ENCODE measurements at regions not wholly inside any gene's neighbourhood (a gene's known extent, or its start where the extent isn't known, plus 50 kb on each side); places are given as distances from the start of the nearest gene placed in this dataset.
A peak's percentile ranks its signal among the peaks of the same experiment; 100 is the strongest.

GRCh38 chr20:24761220-24762065 lies 187.6 kb upstream of the CST7 start:
- Mint-ChIP-seq H3K4me3 (peak overlapping the region in 1 of 8 donors; percentile 21), H3K27me3 (peaks cover 8 to 15% (median 9%) of the 10 kb centered on the region in 3 donors), H3K27ac (no peak overlapping the region), H3K36me3 (no peaks in the 10 kb centered on the region), H3K9me3 (peaks cover 0 to 13% (median 8%) of the 10 kb centered on the region in 7 donors), H3K4me1 (peaks cover 17 to 30% (median 26%) of the 10 kb centered on the region in 3 donors)
- no peak for ATAC-seq (ENCODE audit: low read depth in 2 of 2)
- DNase-seq: no peak

GRCh38 chr20:24762371-24762770 lies 186.7 kb upstream of the CST7 start:
- Mint-ChIP-seq H3K36me3 (no peaks in the 10 kb centered on the region), H3K4me1 (peaks cover 18 to 33% (median 31%) of the 10 kb centered on the region in 3 donors), H3K27me3 (peaks cover 8 to 15% (median 9%) of the 10 kb centered on the region in 3 donors), H3K9me3 (peaks cover 0 to 13% (median 8%) of the 10 kb centered on the region in 7 donors), H3K4me3 (no peak overlapping the region), H3K27ac (peak overlapping the region in 1 of 6 donors; percentile 52)
- no peak for ATAC-seq (ENCODE audit: low read depth in 2 of 2)
- DNase-seq: no peak

GRCh38 chr20:24762791-24763350 lies 186.2 kb upstream of the CST7 start:
- no peak for ATAC-seq (ENCODE audit: low read depth in 2 of 2)
- Mint-ChIP-seq H3K36me3 (no peaks in the 10 kb centered on the region), H3K27me3 (peaks cover 8 to 15% (median 9%) of the 10 kb centered on the region in 3 donors), H3K9me3 (peaks cover 0 to 13% (median 8%) of the 10 kb centered on the region in 7 donors), H3K4me1 (peaks cover 18 to 36% (median 31%) of the 10 kb centered on the region in 3 donors), H3K4me3 (peak overlapping the region in 3 of 8 donors; percentile 24 to 66 (median 53)), H3K27ac (peak overlapping the region in 1 of 6 donors; percentile 68)
- DNase-seq: no peak

GRCh38 chr20:24763386-24764026 lies 185.6 kb upstream of the CST7 start:
- no peaks in the 10 kb centered on the region for H3K36me3 Mint-ChIP-seq
- H3K9me3 Mint-ChIP-seq: peaks cover 0 to 13% (median 8%) of the 10 kb centered on the region in 7 donors
- H3K27ac Mint-ChIP-seq: peak overlapping the region in 2 of 6 donors; percentile 44 to 68
- H3K4me3 Mint-ChIP-seq: peak overlapping the region in 5 of 8 donors; percentile 24 to 66 (median 53)
- H3K4me1 Mint-ChIP-seq: peaks cover 18 to 40% (median 31%) of the 10 kb centered on the region in 3 donors
- ATAC-seq (ENCODE audit: low read depth in 2 of 2) (no peak), DNase-seq (no peak)
- peaks cover 8 to 21% (median 9%) of the 10 kb centered on the region in 3 donors for H3K27me3 Mint-ChIP-seq

GRCh38 chr20:24764027-24764793 lies 184.9 kb upstream of the CST7 start:
- Mint-ChIP-seq H3K36me3 (no peaks in the 10 kb centered on the region), H3K27me3 (peaks cover 8 to 21% (median 9%) of the 10 kb centered on the region in 3 donors), H3K4me3 (peak overlapping the region in 1 of 8 donors; percentile 26), H3K4me1 (peaks cover 18 to 40% (median 31%) of the 10 kb centered on the region in 3 donors), H3K9me3 (peaks cover 0 to 13% (median 8%) of the 10 kb centered on the region in 7 donors), H3K27ac (no peak overlapping the region)
- ATAC-seq (ENCODE audit: low read depth in 2 of 2) (no peak), DNase-seq (no peak)

- DNase-seq: no peak
- Mint-ChIP-seq H3K36me3 (no peaks in the 10 kb centered on the region), H3K27ac (peak overlapping the region in 2 of 6 donors; percentile 20 to 90), H3K4me1 (peaks cover 18 to 40% (median 31%) of the 10 kb centered on the region in 3 donors), H3K9me3 (peaks cover 0 to 10% (median 8%) of the 10 kb centered on the region in 7 donors), H3K4me3 (peak overlapping the region in 2 of 8 donors; percentile 10 to 26), H3K27me3 (peaks cover 8 to 21% (median 9%) of the 10 kb centered on the region in 3 donors)
- ATAC-seq (ENCODE audit: low read depth in 2 of 2): no peak
These were observed 184.3 kb upstream of the CST7 start for GRCh38 chr20:24764794-24765202.

GRCh38 chr20:24765316-24766142 lies 183.5 kb upstream of the CST7 start:
- H3K27me3 Mint-ChIP-seq: peaks cover 5 to 21% (median 8%) of the 10 kb centered on the region in 3 donors
- DNase-seq (no peak), ATAC-seq (ENCODE audit: low read depth in 2 of 2) (no peak)
- peak overlapping the region in 1 of 8 donors; percentile 58 for H3K4me3 Mint-ChIP-seq
- peak overlapping the region in 4 of 6 donors; percentile 20 to 90 (median 61) for H3K27ac Mint-ChIP-seq
- no peaks in the 10 kb centered on the region for H3K36me3 Mint-ChIP-seq
- peaks cover 0 to 5% (median 2%) of the 10 kb centered on the region in 7 donors for H3K9me3 Mint-ChIP-seq
- H3K4me1 Mint-ChIP-seq: peaks cover 18 to 40% (median 31%) of the 10 kb centered on the region in 3 donors

- peak overlapping the region in 3 of 8 donors; percentile 16 to 58 (median 42) for H3K4me3 Mint-ChIP-seq
- no peak for DNase-seq
- peaks cover 20 to 45% (median 35%) of the 10 kb centered on the region in 3 donors for H3K4me1 Mint-ChIP-seq
- H3K36me3 Mint-ChIP-seq: no peaks in the 10 kb centered on the region
- H3K27me3 Mint-ChIP-seq: peaks cover 5 to 25% (median 9%) of the 10 kb centered on the region in 3 donors
- no peak for ATAC-seq (ENCODE audit: low read depth in 2 of 2)
- H3K9me3 Mint-ChIP-seq: peaks cover 0 to 5% (median 0%) of the 10 kb centered on the region in 7 donors
- peak overlapping the region in 3 of 6 donors; percentile 35 to 96 (median 62) for H3K27ac Mint-ChIP-seq
These were observed 182.9 kb upstream of the CST7 start for GRCh38 chr20:24766143-24766527.

GRCh38 chr20:24766826-24767622 lies 182.0 kb upstream of the CST7 start:
- Mint-ChIP-seq H3K9me3 (no peaks in the 10 kb centered on the region), H3K4me3 (peak overlapping the region in 1 of 8 donors; percentile 37), H3K27me3 (peaks cover 12 to 34% (median 18%) of the 10 kb centered on the region in 3 donors), H3K4me1 (peaks cover 26 to 48% (median 42%) of the 10 kb centered on the region in 3 donors), H3K27ac (peak overlapping the region in 1 of 6 donors; percentile 38), H3K36me3 (no peaks in the 10 kb centered on the region)
- no peak for ATAC-seq (ENCODE audit: low read depth in 2 of 2)
- DNase-seq: no peak

- H3K27ac Mint-ChIP-seq: peak overlapping the region in 1 of 6 donors; percentile 26
- H3K9me3 Mint-ChIP-seq: no peaks in the 10 kb centered on the region
- H3K4me1 Mint-ChIP-seq: peaks cover 29 to 48% (median 42%) of the 10 kb centered on the region in 3 donors
- no peaks in the 10 kb centered on the region for H3K36me3 Mint-ChIP-seq
- H3K27me3 Mint-ChIP-seq: peaks cover 18 to 36% (median 24%) of the 10 kb centered on the region in 3 donors
- DNase-seq (no peak), ATAC-seq (ENCODE audit: low read depth in 2 of 2) (no peak)
- peak overlapping the region in 1 of 8 donors; percentile 2 for H3K4me3 Mint-ChIP-seq
These were observed 181.4 kb upstream of the CST7 start for GRCh38 chr20:24767623-24768100.

GRCh38 chr20:24768201-24768636 lies 180.8 kb upstream of the CST7 start:
- H3K9me3 Mint-ChIP-seq: no peaks in the 10 kb centered on the region
- no peak for ATAC-seq (ENCODE audit: low read depth in 2 of 2)
- peaks cover 29 to 48% (median 40%) of the 10 kb centered on the region in 3 donors for H3K4me1 Mint-ChIP-seq
- no peak overlapping the region for H3K27ac Mint-ChIP-seq
- no peaks in the 10 kb centered on the region for H3K36me3 Mint-ChIP-seq
- peak overlapping the region in 2 of 8 donors; percentile 42 to 62 for H3K4me3 Mint-ChIP-seq
- H3K27me3 Mint-ChIP-seq: peaks cover 17 to 33% (median 25%) of the 10 kb centered on the region in 3 donors
- DNase-seq: no peak

Measured in naive B cell (primary cell).